ENCODE measurements at regions not wholly inside any gene's neighbourhood (a gene's known extent, or its start where the extent isn't known, plus 50 kb on each side); places are given as distances from the start of the nearest gene placed in this dataset.

DNA sequence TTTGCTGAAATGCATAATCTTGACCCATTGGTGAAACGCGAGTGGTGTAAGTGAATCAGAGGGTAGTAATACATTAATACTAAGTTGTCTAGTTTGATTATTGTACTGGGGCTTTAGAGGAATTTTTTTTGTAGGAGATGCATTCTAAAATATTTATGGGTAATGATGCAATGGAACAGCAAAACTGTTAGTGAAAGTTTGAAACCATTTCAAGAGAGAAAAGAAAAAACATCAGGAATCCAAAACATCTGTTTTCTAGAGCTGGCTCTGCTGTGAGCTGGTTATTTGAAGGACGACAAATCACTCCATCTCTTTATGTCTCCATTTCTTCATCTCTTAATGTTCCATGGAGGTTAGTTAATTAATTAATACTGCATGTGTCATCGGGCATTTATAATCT, 351.9 kb upstream of the FAT1 start:
- no peaks in the 10 kb centered on the region for H3K4me1 ChIP-seq (replicated peaks in 1 of 2)
- no peaks in the 10 kb centered on the region for H3K27me3 ChIP-seq
- TF ChIP-seq, protein P1, sequence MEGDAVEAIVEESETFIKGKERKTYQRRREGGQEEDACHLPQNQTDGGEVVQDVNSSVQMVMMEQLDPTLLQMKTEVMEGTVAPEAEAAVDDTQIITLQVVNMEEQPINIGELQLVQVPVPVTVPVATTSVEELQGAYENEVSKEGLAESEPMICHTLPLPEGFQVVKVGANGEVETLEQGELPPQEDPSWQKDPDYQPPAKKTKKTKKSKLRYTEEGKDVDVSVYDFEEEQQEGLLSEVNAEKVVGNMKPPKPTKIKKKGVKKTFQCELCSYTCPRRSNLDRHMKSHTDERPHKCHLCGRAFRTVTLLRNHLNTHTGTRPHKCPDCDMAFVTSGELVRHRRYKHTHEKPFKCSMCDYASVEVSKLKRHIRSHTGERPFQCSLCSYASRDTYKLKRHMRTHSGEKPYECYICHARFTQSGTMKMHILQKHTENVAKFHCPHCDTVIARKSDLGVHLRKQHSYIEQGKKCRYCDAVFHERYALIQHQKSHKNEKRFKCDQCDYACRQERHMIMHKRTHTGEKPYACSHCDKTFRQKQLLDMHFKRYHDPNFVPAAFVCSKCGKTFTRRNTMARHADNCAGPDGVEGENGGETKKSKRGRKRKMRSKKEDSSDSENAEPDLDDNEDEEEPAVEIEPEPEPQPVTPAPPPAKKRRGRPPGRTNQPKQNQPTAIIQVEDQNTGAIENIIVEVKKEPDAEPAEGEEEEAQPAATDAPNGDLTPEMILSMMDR (IDR thresholded peaks at IDR 0.05) = no peak
- TF ChIP-seq POLR2A (IDR thresholded peaks at IDR 0.05) = no peak
- H3K27ac ChIP-seq = no peak overlapping the region
- H3K36me3 ChIP-seq (replicated peaks in 1 of 2) = no peaks in the 10 kb centered on the region
- H3K4me3 ChIP-seq = no peak overlapping the region
- intact Hi-C loops (cut with DNase I) = no loop called here
- no peaks in the 10 kb centered on the region for H3K9me3 ChIP-seq (replicated peaks in 1 of 3)
- 58 to 77% (median 72%) methylated on average over 4 of the region's 4 CpGs for WGBS, 4 donors
- DNase-seq = no peak

DNA sequence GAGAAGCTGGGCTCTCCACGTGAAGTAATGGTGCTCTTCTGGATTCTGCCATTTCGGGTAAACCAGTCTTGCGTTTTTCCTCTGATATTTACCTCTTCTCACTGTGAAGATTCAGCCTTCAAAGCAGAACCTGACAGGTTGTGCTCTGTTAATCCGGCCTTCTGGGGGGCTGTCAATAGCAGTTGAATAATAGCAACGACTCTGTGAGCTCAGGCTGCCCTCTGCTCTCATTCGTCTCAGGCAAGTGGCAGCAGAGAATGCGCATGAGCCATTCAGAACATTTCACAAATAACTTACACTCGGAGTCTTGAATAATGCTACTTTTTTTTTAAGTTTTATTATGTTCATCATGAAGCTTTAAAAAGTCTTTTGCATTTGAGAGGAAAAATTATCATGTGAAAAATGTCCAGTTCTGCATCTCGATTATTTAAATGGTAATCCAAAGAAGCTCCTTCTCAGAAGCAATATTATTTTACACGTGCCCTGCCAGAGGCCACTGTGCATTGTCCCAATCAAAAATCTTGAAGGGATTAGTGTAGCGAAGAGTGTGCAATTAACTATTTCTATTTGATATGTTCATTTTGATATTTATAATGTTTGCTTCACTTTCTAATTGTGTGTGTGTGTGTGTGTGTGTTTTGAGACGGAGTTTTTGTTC, 354.2 kb upstream of the FAT1 start:
- Histone ChIP-seq H3K4me3 (no peak overlapping the region), H3K4me1 (replicated peaks in 1 of 2) (no peaks in the 10 kb centered on the region), H3K9me3 (replicated peaks in 1 of 3) (no peaks in the 10 kb centered on the region), H3K27me3 (no peaks in the 10 kb centered on the region), H3K27ac (no peak overlapping the region), H3K36me3 (replicated peaks in 1 of 2) (no peaks in the 10 kb centered on the region)
- intact Hi-C loops (cut with DNase I) = no loop called here
- no peak for DNase-seq
- TF ChIP-seq, protein P1 (IDR thresholded peaks at IDR 0.05) = no peak
- TF ChIP-seq POLR2A (IDR thresholded peaks at IDR 0.05) = no peak
- 44 to 52% (median 48%) methylated on average over 11 to 12 of the region's 12 CpGs for WGBS, 4 donors

DNA sequence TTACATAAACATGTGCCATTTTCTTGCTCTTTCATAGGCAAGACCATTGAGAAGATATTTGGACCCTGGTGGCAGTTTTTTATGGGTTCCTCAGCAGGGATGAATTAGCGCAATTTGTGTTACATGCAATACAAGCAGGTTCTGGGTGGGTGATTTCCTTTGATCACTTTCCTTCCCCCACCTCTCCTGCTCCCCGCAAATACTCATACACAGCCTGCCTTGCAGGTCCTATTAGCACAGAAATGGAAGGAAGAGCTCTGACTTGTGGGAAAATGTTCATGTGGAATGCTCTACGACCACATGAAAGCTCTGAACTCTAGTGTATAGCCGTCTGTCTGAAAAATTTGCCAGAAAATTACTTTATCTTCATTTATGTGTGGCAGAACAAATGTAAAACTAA, 361.0 kb upstream of the FAT1 start:
- intact Hi-C loops (cut with DNase I) = no loop called here
- no peak for TF ChIP-seq POLR2A (IDR thresholded peaks at IDR 0.05)
- TF ChIP-seq, protein P1 (IDR thresholded peaks at IDR 0.05) = no peak
- no peaks in the 10 kb centered on the region for H3K4me1 ChIP-seq (replicated peaks in 1 of 2)
- no peaks in the 10 kb centered on the region for H3K27me3 ChIP-seq
- no peaks in the 10 kb centered on the region for H3K36me3 ChIP-seq (replicated peaks in 1 of 2)
- 67 to 76% (median 71%) methylated on average over 4 of the region's 4 CpGs for WGBS, 4 donors
- no peak overlapping the region for H3K27ac ChIP-seq
- H3K9me3 ChIP-seq (replicated peaks in 1 of 3) = no peaks in the 10 kb centered on the region
- H3K4me3 ChIP-seq = no peak overlapping the region
- DNase-seq = no peak

DNA sequence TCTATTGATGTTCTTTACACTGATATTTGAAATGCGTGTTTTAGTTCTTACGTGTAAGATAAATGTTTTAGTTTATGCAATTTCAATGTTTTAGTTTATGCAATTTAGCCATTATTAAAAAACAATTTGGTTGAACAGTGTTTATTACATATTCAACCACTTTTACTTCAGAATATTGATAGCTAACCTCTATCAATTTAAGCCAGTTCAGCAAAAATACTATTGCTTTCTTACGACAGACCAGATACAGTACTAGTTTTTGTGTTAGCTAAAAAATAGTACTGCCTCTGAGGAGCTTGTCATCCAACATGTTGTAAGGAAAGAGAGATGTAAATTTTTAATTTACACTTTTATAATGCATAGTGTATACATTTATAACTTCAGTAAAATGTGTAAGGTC, 361.7 kb upstream of the FAT1 start:
- no peak overlapping the region for H3K4me3 ChIP-seq
- no peak overlapping the region for H3K27ac ChIP-seq
- H3K27me3 ChIP-seq = no peaks in the 10 kb centered on the region
- TF ChIP-seq POLR2A (IDR thresholded peaks at IDR 0.05) = no peak
- TF ChIP-seq, protein P1 (IDR thresholded peaks at IDR 0.05) = no peak
- no peaks in the 10 kb centered on the region for H3K4me1 ChIP-seq (replicated peaks in 1 of 2)
- H3K9me3 ChIP-seq (replicated peaks in 1 of 3) = no peaks in the 10 kb centered on the region
- intact Hi-C loops (cut with DNase I) = no loop called here
- no peaks in the 10 kb centered on the region for H3K36me3 ChIP-seq (replicated peaks in 1 of 2)
- no peak for DNase-seq
- 85 to 93% (median 91%) methylated on average over 3 of the region's 3 CpGs for WGBS, 4 donors
